Progenitor cell of endocrine pancreas (in vitro differentiated cells): ENCODE measurements at regions not wholly inside any gene's neighbourhood (a gene's known extent, or its start where the extent isn't known, plus 50 kb on each side); places are given as distances from the start of the nearest gene placed in this dataset.

Experiments
- DNase-seq: peaks from one replicate; pipeline ENCODE4 v3.0.0; 2021; ENCODE audit warnings: low spot score; ENCODE audit not compliant: unreplicated experiment
- H3K27ac Mint-ChIP-seq: 2 replicates; pipeline ENCODE4 v1.8.0; 2021; ENCODE audit warnings: mild to moderate bottlenecking, moderate library complexity, mixed read lengths
- H3K27me3 Mint-ChIP-seq: 2 replicates; pipeline ENCODE4 v1.8.0; 2021; ENCODE audit warnings: mixed read lengths
- H3K36me3 Mint-ChIP-seq: 2 replicates; pipeline ENCODE4 v1.8.0; 2022; ENCODE audit warnings: mixed read lengths; ENCODE audit not compliant: insufficient read depth
- H3K4me1 Mint-ChIP-seq: 2 replicates; pipeline ENCODE4 v1.8.0; 2021; ENCODE audit warnings: low read depth, mixed read lengths
- H3K4me3 Mint-ChIP-seq: 2 replicates; pipeline ENCODE4 v1.8.0; 2021; ENCODE audit warnings: low read depth, mild to moderate bottlenecking, moderate library complexity, mixed read lengths
- H3K9me3 Mint-ChIP-seq: 2 replicates; pipeline ENCODE4 v1.8.0; 2021; ENCODE audit warnings: low read depth, mixed read lengths
- CTCF ChIP-seq: fragments of 200-600 bp; sonication (generic); IDR thresholded peaks from one replicate; pipeline ENCODE4 v1.5.0; 2021; ENCODE audit warnings: antibody characterized with exemption, mild to moderate bottlenecking; ENCODE audit not compliant: unreplicated experiment

- DNase-seq = no peak
- no peaks in the 10 kb centered on the region for H3K9me3 Mint-ChIP-seq
- H3K36me3 Mint-ChIP-seq = no peaks in the 10 kb centered on the region
- no peak overlapping the region for H3K27ac Mint-ChIP-seq
- H3K27me3 Mint-ChIP-seq = peaks cover 3% of the 10 kb centered on the region
- no peak for TF ChIP-seq CTCF
- no peak overlapping the region for H3K4me3 Mint-ChIP-seq
- H3K4me1 Mint-ChIP-seq = peaks cover 38% of the 10 kb centered on the region
Measured at GRCh38 chr19:31166206-31166605, 183.0 kb downstream of the TSHZ3 start.

GRCh38 chr19:31164791-31165251 lies 184.4 kb downstream of the TSHZ3 start:
- Mint-ChIP-seq H3K9me3 (no peaks in the 10 kb centered on the region), H3K4me1 (peaks cover 38% of the 10 kb centered on the region), H3K36me3 (no peaks in the 10 kb centered on the region), H3K27ac (no peak overlapping the region), H3K4me3 (peak overlapping the region; percentile 10), H3K27me3 (peaks cover 3% of the 10 kb centered on the region)
- TF ChIP-seq CTCF = no peak
- DNase-seq = no peak

- Mint-ChIP-seq H3K4me3 (no peak overlapping the region), H3K36me3 (no peaks in the 10 kb centered on the region), H3K27me3 (no peaks in the 10 kb centered on the region), H3K27ac (no peak overlapping the region), H3K9me3 (peaks cover 2% of the 10 kb centered on the region), H3K4me1 (peaks cover 18% of the 10 kb centered on the region)
- TF ChIP-seq CTCF = no peak
- no peak for DNase-seq
Measured at GRCh38 chr19:31160336-31160926, 188.8 kb downstream of the TSHZ3 start.

- H3K27ac Mint-ChIP-seq = no peak overlapping the region
- H3K4me1 Mint-ChIP-seq = no peaks in the 10 kb centered on the region
- H3K36me3 Mint-ChIP-seq = no peaks in the 10 kb centered on the region
- H3K4me3 Mint-ChIP-seq = no peak overlapping the region
- H3K27me3 Mint-ChIP-seq = peaks cover 3% of the 10 kb centered on the region
- DNase-seq = no peak
- no peak for TF ChIP-seq CTCF
- H3K9me3 Mint-ChIP-seq = peaks cover 2% of the 10 kb centered on the region
Measured at GRCh38 chr19:31154021-31154420, 195.2 kb downstream of the TSHZ3 start.

DNA sequence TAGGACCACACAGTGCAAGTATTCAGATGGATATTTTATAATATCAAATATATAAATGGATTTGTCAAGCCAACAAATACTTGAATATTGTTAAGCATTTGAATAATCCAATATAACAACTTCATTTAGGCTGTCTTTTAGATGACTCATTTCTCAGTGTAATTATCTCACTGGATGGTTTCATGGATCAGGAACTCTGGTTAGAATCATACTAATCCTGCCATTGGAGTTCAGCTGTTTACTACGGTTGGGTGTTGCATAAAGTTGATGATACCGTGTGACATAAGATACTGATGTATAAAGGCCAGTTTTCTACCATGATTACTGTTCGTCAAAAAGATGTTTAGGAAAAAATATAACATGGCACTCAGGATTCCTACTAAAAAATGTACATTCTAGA lies 196.3 kb downstream of the TSHZ3 start:
- H3K4me3 Mint-ChIP-seq = no peak overlapping the region
- peaks cover 2% of the 10 kb centered on the region for H3K9me3 Mint-ChIP-seq
- no peak for TF ChIP-seq CTCF
- no peak for DNase-seq
- no peak overlapping the region for H3K27ac Mint-ChIP-seq
- no peaks in the 10 kb centered on the region for H3K4me1 Mint-ChIP-seq
- H3K27me3 Mint-ChIP-seq = peaks cover 3% of the 10 kb centered on the region
- no peaks in the 10 kb centered on the region for H3K36me3 Mint-ChIP-seq
